ENCODE measurements at regions not wholly inside any gene's neighbourhood (a gene's known extent, or its start where the extent isn't known, plus 50 kb on each side); places are given as distances from the start of the nearest gene placed in this dataset.

- DNase-seq (no peak), ATAC-seq (no peak)
- H3K27ac ChIP-seq: no peak overlapping the region
- TF ChIP-seq, protein P1, sequence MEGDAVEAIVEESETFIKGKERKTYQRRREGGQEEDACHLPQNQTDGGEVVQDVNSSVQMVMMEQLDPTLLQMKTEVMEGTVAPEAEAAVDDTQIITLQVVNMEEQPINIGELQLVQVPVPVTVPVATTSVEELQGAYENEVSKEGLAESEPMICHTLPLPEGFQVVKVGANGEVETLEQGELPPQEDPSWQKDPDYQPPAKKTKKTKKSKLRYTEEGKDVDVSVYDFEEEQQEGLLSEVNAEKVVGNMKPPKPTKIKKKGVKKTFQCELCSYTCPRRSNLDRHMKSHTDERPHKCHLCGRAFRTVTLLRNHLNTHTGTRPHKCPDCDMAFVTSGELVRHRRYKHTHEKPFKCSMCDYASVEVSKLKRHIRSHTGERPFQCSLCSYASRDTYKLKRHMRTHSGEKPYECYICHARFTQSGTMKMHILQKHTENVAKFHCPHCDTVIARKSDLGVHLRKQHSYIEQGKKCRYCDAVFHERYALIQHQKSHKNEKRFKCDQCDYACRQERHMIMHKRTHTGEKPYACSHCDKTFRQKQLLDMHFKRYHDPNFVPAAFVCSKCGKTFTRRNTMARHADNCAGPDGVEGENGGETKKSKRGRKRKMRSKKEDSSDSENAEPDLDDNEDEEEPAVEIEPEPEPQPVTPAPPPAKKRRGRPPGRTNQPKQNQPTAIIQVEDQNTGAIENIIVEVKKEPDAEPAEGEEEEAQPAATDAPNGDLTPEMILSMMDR (IDR thresholded peaks at IDR 0.05): no peak
- H3K27me3 ChIP-seq (ENCODE audit: insufficient read depth in 3 of 3, low read length in 2 of 3): no peaks in the 10 kb centered on the region
- WGBS, 3 donors: 79 to 86% (median 85%) methylated on average over 23 to 24 of the region's 24 CpGs
- intact Hi-C loops (cut with DNase I): no loop called here
- no peaks in the 10 kb centered on the region for H3K4me1 ChIP-seq
- no peaks in the 10 kb centered on the region for H3K9me3 ChIP-seq
- H3K36me3 ChIP-seq (ENCODE audit: insufficient read depth in 1 of 2, low read depth in 1 of 2): no peaks in the 10 kb centered on the region
- H3K4me3 ChIP-seq: no peak overlapping the region
Observed at GRCh38 chr2:496729-497128, 180.5 kb downstream of the TMEM18 start.

DNA sequence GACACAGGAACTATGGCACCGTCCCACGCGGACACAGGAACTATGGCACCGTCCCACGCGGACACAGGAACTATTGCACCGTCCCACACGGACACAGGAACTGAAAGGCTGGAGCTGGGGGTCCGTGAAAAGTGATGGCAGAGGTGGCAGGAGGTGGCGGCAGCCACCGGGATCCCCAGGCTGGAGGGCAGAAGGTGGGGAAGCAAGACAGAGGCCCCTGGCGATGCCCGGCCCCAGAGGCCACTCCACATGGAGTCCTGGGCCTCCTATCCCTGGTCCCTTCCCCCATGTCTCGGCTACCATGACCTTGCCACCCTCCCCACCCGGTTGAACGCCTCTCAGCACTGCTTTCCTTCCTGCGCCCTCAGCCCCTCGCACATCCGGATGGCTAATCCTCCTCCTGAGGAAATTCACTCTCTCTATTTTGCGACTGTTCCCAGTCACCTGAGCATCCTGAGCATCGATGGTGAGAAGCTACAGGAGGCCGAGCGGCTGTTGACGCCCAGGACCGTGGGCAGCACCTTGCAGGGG, 181.4 kb downstream of the TMEM18 start:
- H3K36me3 ChIP-seq (ENCODE audit: insufficient read depth in 1 of 2, low read depth in 1 of 2): no peaks in the 10 kb centered on the region
- no peak for DNase-seq

DNA sequence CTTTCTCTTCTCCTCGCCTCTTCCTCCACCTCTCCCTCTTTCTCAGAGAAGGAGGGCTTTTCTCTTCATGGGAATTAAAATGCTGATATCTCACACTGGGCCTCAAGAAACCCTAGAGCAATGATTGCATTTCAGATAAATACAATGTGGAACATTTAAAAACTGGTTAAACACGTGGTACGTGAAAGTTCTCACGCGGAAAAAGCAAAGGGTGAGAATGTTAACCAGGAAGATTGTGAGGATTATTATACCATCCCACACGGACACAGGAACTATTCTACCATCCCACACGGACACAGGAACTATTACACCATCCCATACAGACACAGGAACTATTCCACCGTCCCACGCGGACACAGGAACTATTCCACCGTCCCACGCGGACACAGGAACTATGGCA, 182.4 kb downstream of the TMEM18 start:
- TF ChIP-seq, protein P1 (IDR thresholded peaks at IDR 0.05): no peak
- Histone ChIP-seq H3K27me3 (ENCODE audit: insufficient read depth in 3 of 3, low read length in 2 of 3) (no peaks in the 10 kb centered on the region), H3K9me3 (no peaks in the 10 kb centered on the region), H3K27ac (no peak overlapping the region), H3K36me3 (ENCODE audit: insufficient read depth in 1 of 2, low read depth in 1 of 2) (no peaks in the 10 kb centered on the region), H3K4me1 (no peaks in the 10 kb centered on the region), H3K4me3 (no peak overlapping the region)
- DNase-seq (no peak), ATAC-seq (no peak)
- WGBS, 3 donors: 78 to 89% (median 84%) methylated on average over 13 of the region's 13 CpGs
- intact Hi-C loops (cut with DNase I): no loop called here

More for the DNA sequence above, 181.4 kb downstream of the TMEM18 start:
- no peak for ATAC-seq
- no peaks in the 10 kb centered on the region for H3K27me3 ChIP-seq (ENCODE audit: insufficient read depth in 3 of 3, low read length in 2 of 3)
- no peak overlapping the region for H3K27ac ChIP-seq
- no peak overlapping the region for H3K4me3 ChIP-seq
- WGBS, 3 donors: 86 to 92% (median 89%) methylated on average over 20 to 25 of the region's 25 CpGs
- TF ChIP-seq, protein P1 (IDR thresholded peaks at IDR 0.05): no peak
- H3K9me3 ChIP-seq: no peaks in the 10 kb centered on the region
- no peaks in the 10 kb centered on the region for H3K4me1 ChIP-seq
- intact Hi-C loops (cut with DNase I): no loop called here

- Histone ChIP-seq H3K4me3 (no peak overlapping the region), H3K27me3 (ENCODE audit: insufficient read depth in 3 of 3, low read length in 2 of 3) (no peaks in the 10 kb centered on the region), H3K4me1 (no peaks in the 10 kb centered on the region), H3K27ac (no peak overlapping the region), H3K9me3 (no peaks in the 10 kb centered on the region), H3K36me3 (ENCODE audit: insufficient read depth in 1 of 2, low read depth in 1 of 2) (no peaks in the 10 kb centered on the region)
- DNase-seq: no peak
- 76 to 93% (median 87%) methylated on average over 4 of the region's 4 CpGs for WGBS, 3 donors
- no peak for ATAC-seq
- TF ChIP-seq, protein P1 (IDR thresholded peaks at IDR 0.05): no peak
- intact Hi-C loops (cut with DNase I): no loop called here
Observed at GRCh38 chr2:493228-493627, 184.0 kb downstream of the TMEM18 start.

- WGBS, 3 donors: 82 to 87% (median 85%) methylated on average over 14 of the region's 14 CpGs
- intact Hi-C loops (cut with DNase I): no loop called here
- Histone ChIP-seq H3K4me1 (no peaks in the 10 kb centered on the region), H3K36me3 (ENCODE audit: insufficient read depth in 1 of 2, low read depth in 1 of 2) (no peaks in the 10 kb centered on the region), H3K4me3 (no peak overlapping the region), H3K27me3 (ENCODE audit: insufficient read depth in 3 of 3, low read length in 2 of 3) (no peaks in the 10 kb centered on the region), H3K9me3 (no peaks in the 10 kb centered on the region), H3K27ac (no peak overlapping the region)
- no peak for DNase-seq
- TF ChIP-seq, protein P1 (IDR thresholded peaks at IDR 0.05): no peak
- ATAC-seq: no peak
Observed at GRCh38 chr2:492178-492577, 185.0 kb downstream of the TMEM18 start.
